Large intestine (tissue), 3 donors: ENCODE measurements at regions not wholly inside any gene's neighbourhood (a gene's known extent, or its start where the extent isn't known, plus 50 kb on each side); places are given as distances from the start of the nearest gene placed in this dataset.

Source experiments
- DNase-seq, 2 donors: peaks; one replicate each; pipeline versions ENCODE4 v3.0.0 to v3.0.0-alpha.2; 2013
- H3K27ac ChIP-seq: one replicate; pipeline ENCODE4 v1.5.1; 2013; ENCODE audit warnings: low read length
- H3K27me3 ChIP-seq: 2 replicates; pipeline ENCODE4 v1.6.1; 2013; ENCODE audit warnings: low read length; ENCODE audit not compliant: control insufficient read depth, insufficient read depth
- H3K36me3 ChIP-seq: 2 replicates; pipeline ENCODE4 v1.6.1; 2013; ENCODE audit warnings: low read length; ENCODE audit not compliant: control insufficient read depth, insufficient read depth
- H3K4me1 ChIP-seq: one replicate; pipeline ENCODE4 v1.6.1; 2013; ENCODE audit warnings: low read length; ENCODE audit not compliant: control insufficient read depth, insufficient read depth
- H3K4me3 ChIP-seq: one replicate; pipeline ENCODE4 v1.5.1; 2013; ENCODE audit warnings: low read length
- H3K9me3 ChIP-seq: one replicate; pipeline ENCODE4 v1.6.1; 2013; ENCODE audit warnings: mild to moderate bottlenecking, low read depth, low read length, moderate library complexity; ENCODE audit not compliant: control insufficient read depth
- WGBS: methylation state at CpG from one replicate; pipeline ENCODE4 v1.1.5; 2013; ENCODE audit warnings: low lambda C conversion rate; ENCODE audit not compliant: insufficient coverage; 5-methylcytosine and 5-hydroxymethylcytosine counted together

- Histone ChIP-seq H3K27ac (no peak overlapping the region), H3K36me3 (no peaks in the 10 kb centered on the region), H3K4me3 (no peak overlapping the region), H3K27me3 (no peaks in the 10 kb centered on the region), H3K4me1 (peaks cover 2% of the 10 kb centered on the region), H3K9me3 (no peaks in the 10 kb centered on the region)
- DNase-seq = no peak
- no CpG with 5 or more reads among the region's 8 CpGs for whole genome bisulfite sequencing
Observed at GRCh38 chr16:87228363-87228762, 88.8 kb downstream of the C16orf95 start.

- H3K27me3 ChIP-seq = peaks cover 5% of the 10 kb centered on the region
- H3K27ac ChIP-seq = no peak overlapping the region
- H3K4me3 ChIP-seq = no peak overlapping the region
- no peak for DNase-seq
- H3K9me3 ChIP-seq = no peaks in the 10 kb centered on the region
- H3K36me3 ChIP-seq = no peaks in the 10 kb centered on the region
- WGBS = 80% methylated on average over 2 of the region's 18 CpGs
- H3K4me1 ChIP-seq = peaks cover 2% of the 10 kb centered on the region
Observed at GRCh38 chr16:87229230-87230188, 87.7 kb downstream of the C16orf95 start.

- no peaks in the 10 kb centered on the region for H3K36me3 ChIP-seq
- WGBS = no CpG with 5 or more reads among the region's 4 CpGs
- H3K4me1 ChIP-seq = peaks cover 2% of the 10 kb centered on the region
- H3K27me3 ChIP-seq = peaks cover 5% of the 10 kb centered on the region
- no peak overlapping the region for H3K4me3 ChIP-seq
- no peaks in the 10 kb centered on the region for H3K9me3 ChIP-seq
- no peak for DNase-seq
- H3K27ac ChIP-seq = no peak overlapping the region
Observed at GRCh38 chr16:87230571-87230970, 86.6 kb downstream of the C16orf95 start.

GRCh38 chr16:87231295-87231694, 85.9 kb downstream of the C16orf95 start:
- no peaks in the 10 kb centered on the region for H3K36me3 ChIP-seq
- no peak overlapping the region for H3K27ac ChIP-seq
- peaks cover 5% of the 10 kb centered on the region for H3K27me3 ChIP-seq
- H3K4me3 ChIP-seq = no peak overlapping the region
- no peaks in the 10 kb centered on the region for H3K9me3 ChIP-seq
- DNase-seq = no peak
- peaks cover 2% of the 10 kb centered on the region for H3K4me1 ChIP-seq
- WGBS = 100% methylated on average over 2 of the region's 4 CpGs

GRCh38 chr16:87231911-87232310, 85.3 kb downstream of the C16orf95 start:
- Histone ChIP-seq H3K4me3 (no peak overlapping the region), H3K9me3 (no peaks in the 10 kb centered on the region), H3K4me1 (peaks cover 2% of the 10 kb centered on the region), H3K27ac (no peak overlapping the region), H3K27me3 (peaks cover 5% of the 10 kb centered on the region), H3K36me3 (no peaks in the 10 kb centered on the region)
- DNase-seq = no peak
- no CpG with 5 or more reads among the region's 1 CpG for WGBS

GRCh38 chr16:87233928-87234327, 83.3 kb downstream of the C16orf95 start:
- Histone ChIP-seq H3K27ac (no peak overlapping the region), H3K27me3 (peaks cover 5% of the 10 kb centered on the region), H3K36me3 (no peaks in the 10 kb centered on the region), H3K4me1 (no peaks in the 10 kb centered on the region), H3K4me3 (no peak overlapping the region), H3K9me3 (no peaks in the 10 kb centered on the region)
- no peak for DNase-seq
- WGBS = no CpG with 5 or more reads among the region's 10 CpGs

GRCh38 chr16:87234601-87235000, 82.6 kb downstream of the C16orf95 start:
- Histone ChIP-seq H3K4me3 (no peak overlapping the region), H3K4me1 (no peaks in the 10 kb centered on the region), H3K27ac (no peak overlapping the region), H3K27me3 (peaks cover 5% of the 10 kb centered on the region), H3K36me3 (no peaks in the 10 kb centered on the region), H3K9me3 (no peaks in the 10 kb centered on the region)
- no peak for DNase-seq
- WGBS = no CpG with 5 or more reads among the region's 8 CpGs

- peaks cover 5% of the 10 kb centered on the region for H3K27me3 ChIP-seq
- no CpG with 5 or more reads among the region's 15 CpGs for WGBS
- no peak for DNase-seq
- H3K4me1 ChIP-seq = no peaks in the 10 kb centered on the region
- H3K27ac ChIP-seq = no peak overlapping the region
- no peaks in the 10 kb centered on the region for H3K9me3 ChIP-seq
- no peaks in the 10 kb centered on the region for H3K36me3 ChIP-seq
- H3K4me3 ChIP-seq = no peak overlapping the region
Observed at GRCh38 chr16:87235810-87236515, 81.2 kb downstream of the C16orf95 start.

- no peak overlapping the region for H3K4me3 ChIP-seq
- no peaks in the 10 kb centered on the region for H3K9me3 ChIP-seq
- H3K36me3 ChIP-seq = no peaks in the 10 kb centered on the region
- no peak for DNase-seq
- WGBS = no CpG with 5 or more reads among the region's 13 CpGs
- H3K27me3 ChIP-seq = peaks cover 5% of the 10 kb centered on the region
- H3K4me1 ChIP-seq = no peaks in the 10 kb centered on the region
- no peak overlapping the region for H3K27ac ChIP-seq
Observed at GRCh38 chr16:87236516-87237115, 80.6 kb downstream of the C16orf95 start.

- H3K27ac ChIP-seq = no peak overlapping the region
- H3K9me3 ChIP-seq = no peaks in the 10 kb centered on the region
- no peaks in the 10 kb centered on the region for H3K4me1 ChIP-seq
- WGBS = no CpG with 5 or more reads among the region's 6 CpGs
- no peaks in the 10 kb centered on the region for H3K36me3 ChIP-seq
- no peak for DNase-seq
- H3K4me3 ChIP-seq = no peak overlapping the region
- H3K27me3 ChIP-seq = peaks cover 5% of the 10 kb centered on the region
Observed at GRCh38 chr16:87238361-87238715, 78.9 kb downstream of the C16orf95 start.
